NB4 (cell line): ENCODE measurements at regions not wholly inside any gene's neighbourhood (a gene's known extent, or its start where the extent isn't known, plus 50 kb on each side); places are given as distances from the start of the nearest gene placed in this dataset.

Experiments
- CTCF ChIP-seq: IDR thresholded peaks from one replicate; pipeline ENCODE4 v1.5.1; 2012; ENCODE audit warnings: low read depth, low read length
- MYC ChIP-seq: IDR thresholded peaks from 2 replicates; pipeline ENCODE4 v1.6.1; 2011; ENCODE audit warnings: low read depth, low read length
- POLR2A ChIP-seq: IDR thresholded peaks from 2 replicates; pipeline ENCODE4 v1.6.1; 2011; ENCODE audit warnings: mild to moderate bottlenecking; ENCODE audit not compliant: insufficient read length; ENCODE audit errors: extremely low read depth

- TF ChIP-seq CTCF (no peak), POLR2A (no peak), MYC (no peak)
These were observed 134.1 kb upstream of the SSTR1 start for GRCh38 chr14:38073641-38074040.
